ENCODE measurements at regions not wholly inside any gene's neighbourhood (a gene's known extent, or its start where the extent isn't known, plus 50 kb on each side); places are given as distances from the start of the nearest gene placed in this dataset.
"Not testable (repeated sequence)": the region's sequence is repeated elsewhere in the genome, so short reads cannot be mapped to it uniquely, and the experiment has no call there.

DNA sequence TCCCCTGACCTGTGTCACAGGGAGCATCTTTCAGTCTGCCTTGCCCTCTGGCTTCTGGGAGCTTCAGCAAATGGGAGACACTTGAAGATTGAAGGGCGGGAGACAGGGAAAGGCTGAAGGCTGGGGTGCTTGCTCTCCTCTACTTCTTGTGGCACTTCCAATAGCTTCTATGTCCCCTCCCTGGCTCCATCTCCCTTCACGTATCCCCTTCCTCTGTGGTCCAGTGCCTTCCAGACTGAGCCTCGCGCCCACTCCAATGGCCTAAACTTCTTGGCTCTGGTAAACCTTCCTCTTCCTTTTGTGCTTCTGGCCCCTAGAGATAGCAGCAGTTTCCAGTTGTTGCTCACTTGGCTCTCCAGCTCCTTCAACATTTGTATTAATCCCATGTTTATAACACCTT is 69.8 kb upstream of the TOPAZ1 start:
- FAIRE-seq, result no peak
- H3K27me3 ChIP-seq (ENCODE audit: control insufficient read depth, extremely low read depth, insufficient read depth, low read length), result peaks cover 20% of the 10 kb centered on the region
- dilution Hi-C loops (cut with MboI; ENCODE audit: extremely low pct_ligation_motif_present, low sequenced_read_pairs), result no loop called here
- no peak for DNase-seq (ENCODE audit: low read depth, low spot score)
- H3K4me1 ChIP-seq (ENCODE audit: control insufficient read depth, extremely low read depth, insufficient read depth, low read length), result no peaks in the 10 kb centered on the region
- H3K9me3 ChIP-seq (ENCODE audit: control insufficient read depth, low read depth, low read length), result no peaks in the 10 kb centered on the region
- H3K9ac ChIP-seq (ENCODE audit: control insufficient read depth, extremely low read depth, insufficient read depth, low read length), result no peak overlapping the region
- no peaks in the 10 kb centered on the region for H3K9me1 ChIP-seq (ENCODE audit: control insufficient read depth, extremely low read depth, insufficient read depth, low read length)
- no peaks in the 10 kb centered on the region for H4K20me1 ChIP-seq (ENCODE audit: control insufficient read depth, extremely low read depth, insufficient read depth, low read length)
- H3K79me2 ChIP-seq (ENCODE audit: control insufficient read depth, insufficient read depth, low read length), result no peaks in the 10 kb centered on the region
- H2AFZ ChIP-seq (ENCODE audit: control insufficient read depth, low read length), result no peak overlapping the region
- TF ChIP-seq EZH2 (IDR thresholded peaks at IDR 0.05; ENCODE audit: low read length), result no peak
- TF ChIP-seq, protein P1, sequence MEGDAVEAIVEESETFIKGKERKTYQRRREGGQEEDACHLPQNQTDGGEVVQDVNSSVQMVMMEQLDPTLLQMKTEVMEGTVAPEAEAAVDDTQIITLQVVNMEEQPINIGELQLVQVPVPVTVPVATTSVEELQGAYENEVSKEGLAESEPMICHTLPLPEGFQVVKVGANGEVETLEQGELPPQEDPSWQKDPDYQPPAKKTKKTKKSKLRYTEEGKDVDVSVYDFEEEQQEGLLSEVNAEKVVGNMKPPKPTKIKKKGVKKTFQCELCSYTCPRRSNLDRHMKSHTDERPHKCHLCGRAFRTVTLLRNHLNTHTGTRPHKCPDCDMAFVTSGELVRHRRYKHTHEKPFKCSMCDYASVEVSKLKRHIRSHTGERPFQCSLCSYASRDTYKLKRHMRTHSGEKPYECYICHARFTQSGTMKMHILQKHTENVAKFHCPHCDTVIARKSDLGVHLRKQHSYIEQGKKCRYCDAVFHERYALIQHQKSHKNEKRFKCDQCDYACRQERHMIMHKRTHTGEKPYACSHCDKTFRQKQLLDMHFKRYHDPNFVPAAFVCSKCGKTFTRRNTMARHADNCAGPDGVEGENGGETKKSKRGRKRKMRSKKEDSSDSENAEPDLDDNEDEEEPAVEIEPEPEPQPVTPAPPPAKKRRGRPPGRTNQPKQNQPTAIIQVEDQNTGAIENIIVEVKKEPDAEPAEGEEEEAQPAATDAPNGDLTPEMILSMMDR (optimal IDR thresholded peaks at IDR 0.05 in 1 of 3, IDR thresholded peaks at IDR 0.05 in 1 of 3, conservative IDR thresholded peaks at IDR 0.05 in 1 of 3; ENCODE audit: extremely low read depth in 1 of 3, insufficient read depth in 2 of 3, low read length in 3 of 3), result no peak
- H3K36me3 ChIP-seq (ENCODE audit: control insufficient read depth in 2 of 2, extremely low read depth in 1 of 2, insufficient read depth in 2 of 2, low read length in 2 of 2), result no peaks in the 10 kb centered on the region
- H3K4me2 ChIP-seq (ENCODE audit: control insufficient read depth, extremely low read depth, insufficient read depth, low read depth, low read length), result no peak overlapping the region
- H3K4me3 ChIP-seq (ENCODE audit: control insufficient read depth in 2 of 3, extremely low read depth in 1 of 3, insufficient read depth in 2 of 3, low read depth in 1 of 3, low read length in 3 of 3), result no peak overlapping the region
- H3K27ac ChIP-seq (ENCODE audit: control insufficient read depth, insufficient read depth, low read length), result no peak overlapping the region

DNA sequence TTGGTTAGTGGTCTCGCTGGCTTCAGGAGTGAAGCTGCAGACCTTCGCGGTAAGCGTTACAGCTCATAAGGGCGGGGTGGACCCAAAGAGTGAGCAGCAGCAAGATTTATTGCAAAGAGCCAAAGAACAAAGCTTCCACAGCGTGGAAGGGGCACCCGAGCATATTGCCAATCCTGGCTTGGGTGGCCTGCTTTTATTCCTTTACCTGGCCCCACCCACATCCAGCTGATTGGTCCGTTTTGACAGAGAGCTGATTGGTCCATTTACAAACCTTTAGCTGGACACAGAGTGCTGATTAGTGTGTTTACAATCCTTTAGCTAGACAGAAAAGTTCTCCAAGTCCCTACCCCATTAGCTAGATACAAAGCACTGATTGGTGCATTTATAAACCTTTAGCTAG is 69.0 kb upstream of the TOPAZ1 start:
- H4K20me1 ChIP-seq (ENCODE audit: control insufficient read depth, extremely low read depth, insufficient read depth, low read length); FAIRE-seq: not testable (repeated sequence)

DNA sequence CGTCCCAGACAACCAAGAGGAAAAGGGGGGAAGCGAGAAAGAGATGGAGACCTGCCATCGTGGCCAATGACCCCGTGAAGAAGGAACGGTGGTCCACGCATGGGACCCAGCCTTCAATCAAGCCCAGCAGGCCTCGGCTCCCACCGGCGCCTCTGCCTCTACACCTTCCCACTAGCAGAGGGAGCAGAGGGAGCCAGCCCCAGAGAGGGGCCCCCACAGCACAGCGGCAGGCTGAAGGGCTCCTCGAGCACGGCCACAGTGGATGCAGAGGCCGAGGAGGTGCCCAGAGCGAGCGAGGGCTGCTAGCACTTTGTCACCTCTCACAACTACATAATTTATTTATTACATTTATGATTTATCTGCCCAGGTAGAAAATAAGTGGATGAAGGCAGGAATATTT is 68.4 kb upstream of the TOPAZ1 start:
- Histone ChIP-seq H3K27ac (ENCODE audit: control insufficient read depth, insufficient read depth, low read length) (no peak overlapping the region), H3K9ac (ENCODE audit: control insufficient read depth, extremely low read depth, insufficient read depth, low read length) (no peak overlapping the region), H4K20me1 (ENCODE audit: control insufficient read depth, extremely low read depth, insufficient read depth, low read length) (no peaks in the 10 kb centered on the region), H2AFZ (ENCODE audit: control insufficient read depth, low read length) (no peak overlapping the region), H3K4me1 (ENCODE audit: control insufficient read depth, extremely low read depth, insufficient read depth, low read length) (no peaks in the 10 kb centered on the region), H3K4me3 (ENCODE audit: control insufficient read depth in 2 of 3, extremely low read depth in 1 of 3, insufficient read depth in 2 of 3, low read depth in 1 of 3, low read length in 3 of 3) (no peak overlapping the region), H3K9me1 (ENCODE audit: control insufficient read depth, extremely low read depth, insufficient read depth, low read length) (no peaks in the 10 kb centered on the region), H3K4me2 (ENCODE audit: control insufficient read depth, extremely low read depth, insufficient read depth, low read depth, low read length) (no peak overlapping the region), H3K79me2 (ENCODE audit: control insufficient read depth, insufficient read depth, low read length) (no peaks in the 10 kb centered on the region), H3K36me3 (ENCODE audit: control insufficient read depth in 2 of 2, extremely low read depth in 1 of 2, insufficient read depth in 2 of 2, low read length in 2 of 2) (no peaks in the 10 kb centered on the region), H3K27me3 (ENCODE audit: control insufficient read depth, extremely low read depth, insufficient read depth, low read length) (peaks cover 14% of the 10 kb centered on the region), H3K9me3 (ENCODE audit: control insufficient read depth, low read depth, low read length) (no peaks in the 10 kb centered on the region)
- TF ChIP-seq EZH2 (IDR thresholded peaks at IDR 0.05; ENCODE audit: low read length), result no peak
- TF ChIP-seq, protein P1 (optimal IDR thresholded peaks at IDR 0.05 in 1 of 3, IDR thresholded peaks at IDR 0.05 in 1 of 3, conservative IDR thresholded peaks at IDR 0.05 in 1 of 3; ENCODE audit: extremely low read depth in 1 of 3, insufficient read depth in 2 of 3, low read length in 3 of 3), result no peak
- DNase-seq (ENCODE audit: low read depth, low spot score) (no peak), FAIRE-seq (no peak)
- dilution Hi-C loops (cut with MboI; ENCODE audit: extremely low pct_ligation_motif_present, low sequenced_read_pairs), result no loop called here

More for the DNA sequence above, 69.0 kb upstream of the TOPAZ1 start:
- H3K36me3 ChIP-seq (ENCODE audit: control insufficient read depth in 2 of 2, extremely low read depth in 1 of 2, insufficient read depth in 2 of 2, low read length in 2 of 2); H3K9me1 ChIP-seq (ENCODE audit: control insufficient read depth, extremely low read depth, insufficient read depth, low read length); H3K9me3 ChIP-seq (ENCODE audit: control insufficient read depth, low read depth, low read length); H3K9ac ChIP-seq (ENCODE audit: control insufficient read depth, extremely low read depth, insufficient read depth, low read length); dilution Hi-C loops (cut with MboI; ENCODE audit: extremely low pct_ligation_motif_present, low sequenced_read_pairs); H3K79me2 ChIP-seq (ENCODE audit: control insufficient read depth, insufficient read depth, low read length); H3K27ac ChIP-seq (ENCODE audit: control insufficient read depth, insufficient read depth, low read length); DNase-seq (ENCODE audit: low read depth, low spot score); H2AFZ ChIP-seq (ENCODE audit: control insufficient read depth, low read length); H3K4me3 ChIP-seq (ENCODE audit: control insufficient read depth in 2 of 3, extremely low read depth in 1 of 3, insufficient read depth in 2 of 3, low read depth in 1 of 3, low read length in 3 of 3); H3K4me2 ChIP-seq (ENCODE audit: control insufficient read depth, extremely low read depth, insufficient read depth, low read depth, low read length); H3K4me1 ChIP-seq (ENCODE audit: control insufficient read depth, extremely low read depth, insufficient read depth, low read length): not testable (repeated sequence)
- H3K27me3 ChIP-seq (ENCODE audit: control insufficient read depth, extremely low read depth, insufficient read depth, low read length), result peaks cover 17% of the 10 kb centered on the region

Measured in keratinocyte (primary cell).